ENCODE measurements at regions not wholly inside any gene's neighbourhood (a gene's known extent, or its start where the extent isn't known, plus 50 kb on each side); places are given as distances from the start of the nearest gene placed in this dataset.

- Histone ChIP-seq H3K79me2 (ENCODE audit: insufficient read depth, low read length) (no peaks in the 10 kb centered on the region), H4K20me1 (ENCODE audit: insufficient read depth) (no peaks in the 10 kb centered on the region), H2AFZ (ENCODE audit: low read depth, low read length, poor library complexity, severe bottlenecking) (no peak overlapping the region), H3K4me1 (ENCODE audit: control insufficient read depth in 1 of 2, insufficient read depth in 2 of 2, low read length in 2 of 2) (no peaks in the 10 kb centered on the region), H3K9me3 (ENCODE audit: control insufficient read depth in 1 of 2, insufficient read depth in 1 of 2, low read depth in 1 of 2, low read length in 2 of 2) (no peaks in the 10 kb centered on the region), H3K9ac (ENCODE audit: low read length) (no peak overlapping the region), H3K27ac (ENCODE audit: low read depth, low read length) (no peak overlapping the region), H3K4me2 (ENCODE audit: low read length) (no peak overlapping the region), H3K9me2 (ENCODE audit: insufficient read depth) (no peaks in the 10 kb centered on the region), H3K27me3 (ENCODE audit: insufficient read depth, low read length) (no peaks in the 10 kb centered on the region), H3K36me3 (ENCODE audit: control insufficient read depth in 1 of 2, insufficient read depth in 2 of 2, low read length in 2 of 2) (no peaks in the 10 kb centered on the region), H3K4me3 (replicated peaks in 1 of 2; ENCODE audit: low read depth in 1 of 2, low read length in 2 of 2) (no peak overlapping the region)
- POLR2A ChIA-PET, result no interaction called here
- RAD21 ChIA-PET (ENCODE audit: low non-redundant PET in 1 of 2, low total read pairs in 2 of 2, uncharacterized antibody in 2 of 2, unreplicated experiment in 2 of 2), result no interaction called here
- ATAC-seq (no peak), DNase-seq (ENCODE audit: low read depth, low spot score) (no peak)
- TF ChIP-seq ZFX (IDR thresholded peaks at IDR 0.05), result no peak
- TF ChIP-seq CBX3 (IDR thresholded peaks at IDR 0.05; ENCODE audit: low read depth), result no peak
- no peak for TF ChIP-seq ZNF274 (IDR thresholded peaks at IDR 0.05; ENCODE audit: low read depth, low read length)
- no peak for TF ChIP-seq ATF3 (IDR thresholded peaks at IDR 0.05)
- no peak for TF ChIP-seq SRF (IDR thresholded peaks at IDR 0.05; ENCODE audit: low read depth)
- TF ChIP-seq POLR2A (IDR thresholded peaks at IDR 0.05; ENCODE audit: borderline replicate concordance, extremely low read depth, insufficient read depth, insufficient read length), result no peak
- TF ChIP-seq ZBTB33 (IDR thresholded peaks at IDR 0.05; ENCODE audit: extremely low read depth, insufficient replicate concordance, low read length), result no peak
- no peak for TF ChIP-seq REST (IDR thresholded peaks at IDR 0.05; ENCODE audit: low read depth)
- TF ChIP-seq FOSL1 (IDR thresholded peaks at IDR 0.05; ENCODE audit: low read depth), result no peak
- no peak for TF ChIP-seq POLR2AphosphoS5 (IDR thresholded peaks at IDR 0.05; ENCODE audit: low read depth, low read length)
- no peak for TF ChIP-seq SP1 (IDR thresholded peaks at IDR 0.05; ENCODE audit: low read depth)
- no peak for TF ChIP-seq ELF1 (IDR thresholded peaks at IDR 0.05; ENCODE audit: borderline replicate concordance, low read depth)
- TF ChIP-seq EZH2phosphoT487 (IDR thresholded peaks at IDR 0.05; ENCODE audit: borderline replicate concordance), result no peak
- TF ChIP-seq YY1 (IDR thresholded peaks at IDR 0.05; ENCODE audit: extremely low read depth, insufficient replicate concordance, low read depth, low read length), result no peak
- TF ChIP-seq EZH2 (IDR thresholded peaks at IDR 0.05), result no peak
- BruUV-seq (replicated peaks), result no TSS peak
- intact Hi-C loops (cut with micrococcal nuclease), result no loop called here
- CTCF ChIA-PET, result no interaction called here
These were observed 158.6 kb downstream of the OSTF1 start for GRCh38 chr9:75246949-75247348.
